ENCODE measurements at regions not wholly inside any gene's neighbourhood (a gene's known extent, or its start where the extent isn't known, plus 50 kb on each side); places are given as distances from the start of the nearest gene placed in this dataset.

- ATAC-seq (ENCODE audit: low read depth in 2 of 2) (no peak), DNase-seq (no peak)
- Mint-ChIP-seq H3K27ac (no peak overlapping the region), H3K36me3 (peaks cover 0 to 20% of the 10 kb centered on the region in 2 donors), H3K9me3 (peaks cover 10 to 33% (median 14%) of the 10 kb centered on the region in 7 donors), H3K4me3 (no peak overlapping the region), H3K27me3 (peaks cover 17 to 81% (median 51%) of the 10 kb centered on the region in 3 donors), H3K4me1 (peaks cover 0 to 9% (median 7%) of the 10 kb centered on the region in 3 donors)
Measured at GRCh38 chr2:120670771-120671480, 64.7 kb upstream of the GLI2 start.

GRCh38 chr2:120672526-120673204 lies 63.0 kb upstream of the GLI2 start:
- no peak for DNase-seq
- Mint-ChIP-seq H3K36me3 (peaks cover 0 to 7% of the 10 kb centered on the region in 2 donors), H3K27me3 (peaks cover 25 to 87% (median 68%) of the 10 kb centered on the region in 3 donors), H3K4me1 (peaks cover 0 to 9% (median 7%) of the 10 kb centered on the region in 3 donors), H3K4me3 (no peak overlapping the region), H3K27ac (no peak overlapping the region), H3K9me3 (peaks cover 0 to 15% (median 4%) of the 10 kb centered on the region in 7 donors)
- ATAC-seq (ENCODE audit: low read depth in 2 of 2) = no peak

- Mint-ChIP-seq H3K4me3 (no peak overlapping the region), H3K27ac (no peak overlapping the region), H3K9me3 (peaks cover 0 to 10% (median 1%) of the 10 kb centered on the region in 7 donors), H3K36me3 (peaks cover 0 to 2% of the 10 kb centered on the region in 2 donors), H3K27me3 (peaks cover 26 to 82% (median 68%) of the 10 kb centered on the region in 3 donors), H3K4me1 (peaks cover 0 to 9% (median 7%) of the 10 kb centered on the region in 3 donors)
- ATAC-seq (ENCODE audit: low read depth in 2 of 2) (no peak), DNase-seq (no peak)
Measured at GRCh38 chr2:120673205-120673550, 62.5 kb upstream of the GLI2 start.

- Mint-ChIP-seq H3K4me3 (no peak overlapping the region), H3K27me3 (peaks cover 24 to 78% (median 68%) of the 10 kb centered on the region in 3 donors), H3K4me1 (peaks cover 0 to 9% (median 7%) of the 10 kb centered on the region in 3 donors), H3K36me3 (no peaks in the 10 kb centered on the region), H3K9me3 (peaks cover 0 to 6% (median 1%) of the 10 kb centered on the region in 7 donors), H3K27ac (no peak overlapping the region)
- DNase-seq (no peak), ATAC-seq (ENCODE audit: low read depth in 2 of 2) (no peak)
Measured at GRCh38 chr2:120673571-120674061, 62.1 kb upstream of the GLI2 start.

- Mint-ChIP-seq H3K27ac (no peak overlapping the region), H3K36me3 (no peaks in the 10 kb centered on the region), H3K27me3 (peaks cover 22 to 77% (median 68%) of the 10 kb centered on the region in 3 donors), H3K9me3 (no peaks in the 10 kb centered on the region), H3K4me3 (no peak overlapping the region), H3K4me1 (peaks cover 0 to 7% (median 6%) of the 10 kb centered on the region in 3 donors)
- DNase-seq (no peak), ATAC-seq (ENCODE audit: low read depth in 2 of 2) (no peak)
Measured at GRCh38 chr2:120674246-120675170, 61.2 kb upstream of the GLI2 start.

- H3K27me3 Mint-ChIP-seq = peaks cover 20 to 66% (median 58%) of the 10 kb centered on the region in 3 donors
- H3K36me3 Mint-ChIP-seq = no peaks in the 10 kb centered on the region
- H3K4me1 Mint-ChIP-seq = peaks cover 4 to 7% (median 6%) of the 10 kb centered on the region in 3 donors
- H3K27ac Mint-ChIP-seq = peak overlapping the region in 1 of 6 donors; percentile 70
- no peaks in the 10 kb centered on the region for H3K9me3 Mint-ChIP-seq
- peak overlapping the region in 1 of 8 donors; percentile 35 for H3K4me3 Mint-ChIP-seq
- DNase-seq (no peak), ATAC-seq (ENCODE audit: low read depth in 2 of 2) (no peak)
Measured at GRCh38 chr2:120675460-120676130, 60.1 kb upstream of the GLI2 start.

GRCh38 chr2:120677221-120677620 lies 58.4 kb upstream of the GLI2 start:
- H3K4me3 Mint-ChIP-seq = no peak overlapping the region
- no peaks in the 10 kb centered on the region for H3K9me3 Mint-ChIP-seq
- ATAC-seq (ENCODE audit: low read depth in 2 of 2) (no peak), DNase-seq (no peak)
- H3K36me3 Mint-ChIP-seq = no peaks in the 10 kb centered on the region
- H3K4me1 Mint-ChIP-seq = peaks cover 4 to 7% (median 6%) of the 10 kb centered on the region in 3 donors
- H3K27ac Mint-ChIP-seq = no peak overlapping the region
- peaks cover 20 to 57% (median 54%) of the 10 kb centered on the region in 3 donors for H3K27me3 Mint-ChIP-seq

GRCh38 chr2:120677696-120678247 lies 57.9 kb upstream of the GLI2 start:
- no peak overlapping the region for H3K4me3 Mint-ChIP-seq
- no peak for DNase-seq
- no peak overlapping the region for H3K27ac Mint-ChIP-seq
- H3K9me3 Mint-ChIP-seq = no peaks in the 10 kb centered on the region
- no peak for ATAC-seq (ENCODE audit: low read depth in 2 of 2)
- peaks cover 17 to 61% (median 50%) of the 10 kb centered on the region in 3 donors for H3K27me3 Mint-ChIP-seq
- peaks cover 4 to 7% (median 6%) of the 10 kb centered on the region in 3 donors for H3K4me1 Mint-ChIP-seq
- no peaks in the 10 kb centered on the region for H3K36me3 Mint-ChIP-seq

- ATAC-seq (ENCODE audit: low read depth in 2 of 2) = no peak
- Mint-ChIP-seq H3K27ac (no peak overlapping the region), H3K27me3 (peaks cover 16 to 61% (median 50%) of the 10 kb centered on the region in 3 donors), H3K4me3 (no peak overlapping the region), H3K9me3 (no peaks in the 10 kb centered on the region), H3K4me1 (peaks cover 4 to 7% (median 6%) of the 10 kb centered on the region in 3 donors), H3K36me3 (no peaks in the 10 kb centered on the region)
- DNase-seq = no peak
Measured at GRCh38 chr2:120678251-120678650, 57.4 kb upstream of the GLI2 start.

- Mint-ChIP-seq H3K36me3 (no peaks in the 10 kb centered on the region), H3K4me1 (peaks cover 4 to 7% (median 6%) of the 10 kb centered on the region in 3 donors), H3K27ac (peak overlapping the region in 1 of 6 donors; percentile 87), H3K9me3 (no peaks in the 10 kb centered on the region), H3K4me3 (no peak overlapping the region), H3K27me3 (peaks cover 16 to 61% (median 52%) of the 10 kb centered on the region in 3 donors)
- DNase-seq (no peak), ATAC-seq (ENCODE audit: low read depth in 2 of 2) (no peak)
Measured at GRCh38 chr2:120678926-120679325, 56.7 kb upstream of the GLI2 start.

- Mint-ChIP-seq H3K27me3 (peaks cover 16 to 58% (median 57%) of the 10 kb centered on the region in 3 donors), H3K9me3 (no peaks in the 10 kb centered on the region), H3K4me3 (no peak overlapping the region), H3K4me1 (peaks cover 4 to 7% (median 6%) of the 10 kb centered on the region in 3 donors), H3K36me3 (no peaks in the 10 kb centered on the region), H3K27ac (peak overlapping the region in 2 of 6 donors; percentile 27 to 87)
- DNase-seq (no peak), ATAC-seq (ENCODE audit: low read depth in 2 of 2) (no peak)
Measured at GRCh38 chr2:120679526-120679925, 56.1 kb upstream of the GLI2 start.

- ATAC-seq (ENCODE audit: low read depth in 2 of 2) = peak; percentile 40 to 59
- H3K36me3 Mint-ChIP-seq = no peaks in the 10 kb centered on the region
- H3K27me3 Mint-ChIP-seq = peaks cover 16 to 64% (median 50%) of the 10 kb centered on the region in 3 donors
- peak overlapping the region in 4 of 6 donors; percentile 26 to 99 (median 62) for H3K27ac Mint-ChIP-seq
- H3K9me3 Mint-ChIP-seq = no peaks in the 10 kb centered on the region
- H3K4me3 Mint-ChIP-seq = peak overlapping the region in 1 of 8 donors; percentile 7
- DNase-seq = peak; percentile 39
- peaks cover 4 to 7% (median 4%) of the 10 kb centered on the region in 3 donors for H3K4me1 Mint-ChIP-seq
Measured at GRCh38 chr2:120680136-120680761, 55.4 kb upstream of the GLI2 start.
